ENCODE measurements at regions not wholly inside any gene's neighbourhood (a gene's known extent, or its start where the extent isn't known, plus 50 kb on each side); places are given as distances from the start of the nearest gene placed in this dataset.

DNA sequence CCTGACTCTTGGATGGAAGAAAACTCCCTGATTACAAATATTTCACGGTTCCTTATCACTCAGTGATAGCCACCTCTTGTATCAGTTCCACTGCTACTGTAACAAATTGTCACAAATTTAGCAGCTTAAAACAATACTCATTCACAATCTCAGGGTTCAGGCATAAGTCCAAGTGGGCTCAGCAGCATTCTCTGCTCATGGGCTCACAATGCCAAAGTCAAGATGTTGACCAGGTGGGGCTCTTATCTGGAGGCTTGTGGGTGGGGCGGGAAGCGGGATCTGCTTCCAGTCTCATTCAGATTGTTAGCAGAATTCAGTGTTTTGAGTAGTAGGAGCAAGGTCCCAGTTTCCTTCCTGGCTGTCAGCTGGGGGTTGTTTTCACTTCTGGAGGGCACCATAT, 137.3 kb upstream of the FAM78B start:
- TF ChIP-seq, protein P1, sequence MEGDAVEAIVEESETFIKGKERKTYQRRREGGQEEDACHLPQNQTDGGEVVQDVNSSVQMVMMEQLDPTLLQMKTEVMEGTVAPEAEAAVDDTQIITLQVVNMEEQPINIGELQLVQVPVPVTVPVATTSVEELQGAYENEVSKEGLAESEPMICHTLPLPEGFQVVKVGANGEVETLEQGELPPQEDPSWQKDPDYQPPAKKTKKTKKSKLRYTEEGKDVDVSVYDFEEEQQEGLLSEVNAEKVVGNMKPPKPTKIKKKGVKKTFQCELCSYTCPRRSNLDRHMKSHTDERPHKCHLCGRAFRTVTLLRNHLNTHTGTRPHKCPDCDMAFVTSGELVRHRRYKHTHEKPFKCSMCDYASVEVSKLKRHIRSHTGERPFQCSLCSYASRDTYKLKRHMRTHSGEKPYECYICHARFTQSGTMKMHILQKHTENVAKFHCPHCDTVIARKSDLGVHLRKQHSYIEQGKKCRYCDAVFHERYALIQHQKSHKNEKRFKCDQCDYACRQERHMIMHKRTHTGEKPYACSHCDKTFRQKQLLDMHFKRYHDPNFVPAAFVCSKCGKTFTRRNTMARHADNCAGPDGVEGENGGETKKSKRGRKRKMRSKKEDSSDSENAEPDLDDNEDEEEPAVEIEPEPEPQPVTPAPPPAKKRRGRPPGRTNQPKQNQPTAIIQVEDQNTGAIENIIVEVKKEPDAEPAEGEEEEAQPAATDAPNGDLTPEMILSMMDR (IDR thresholded peaks at IDR 0.05): no peak
- no peak for TF ChIP-seq POLR2A (IDR thresholded peaks at IDR 0.05)

Data from transverse colon (tissue), 3 donors.